GM21381 (cell line): ENCODE measurements at regions not wholly inside any gene's neighbourhood (a gene's known extent, or its start where the extent isn't known, plus 50 kb on each side); places are given as distances from the start of the nearest gene placed in this dataset.

ENCODE experiments used
- ATAC-seq: cut with Tn5 transposase; IDR thresholded peaks from one replicate; pipeline ENCODE4 v1.9.1; 2021; ENCODE audit warnings: mild to moderate bottlenecking, moderate library complexity; ENCODE audit not compliant: unreplicated experiment

- ATAC-seq = no peak
These were observed 52.1 kb upstream of the TEX13D start for GRCh38 chrX:124280294-124280902.

GRCh38 chrX:124282580-124282979, 49.9 kb upstream of the TEX13D start:
- no peak for ATAC-seq
